ENCODE measurements at regions not wholly inside any gene's neighbourhood (a gene's known extent, or its start where the extent isn't known, plus 50 kb on each side); places are given as distances from the start of the nearest gene placed in this dataset.

- TF ChIP-seq CTCF (IDR thresholded peaks at IDR 0.05) (no peak), ZFX (IDR thresholded peaks at IDR 0.05; ENCODE audit: borderline replicate concordance) (no peak)
Observed at GRCh38 chr13:39253774-39254173, 215.5 kb downstream of the NHLRC3 start.
